ENCODE measurements at regions not wholly inside any gene's neighbourhood (a gene's known extent, or its start where the extent isn't known, plus 50 kb on each side); places are given as distances from the start of the nearest gene placed in this dataset.

- TF ChIP-seq, protein P1, sequence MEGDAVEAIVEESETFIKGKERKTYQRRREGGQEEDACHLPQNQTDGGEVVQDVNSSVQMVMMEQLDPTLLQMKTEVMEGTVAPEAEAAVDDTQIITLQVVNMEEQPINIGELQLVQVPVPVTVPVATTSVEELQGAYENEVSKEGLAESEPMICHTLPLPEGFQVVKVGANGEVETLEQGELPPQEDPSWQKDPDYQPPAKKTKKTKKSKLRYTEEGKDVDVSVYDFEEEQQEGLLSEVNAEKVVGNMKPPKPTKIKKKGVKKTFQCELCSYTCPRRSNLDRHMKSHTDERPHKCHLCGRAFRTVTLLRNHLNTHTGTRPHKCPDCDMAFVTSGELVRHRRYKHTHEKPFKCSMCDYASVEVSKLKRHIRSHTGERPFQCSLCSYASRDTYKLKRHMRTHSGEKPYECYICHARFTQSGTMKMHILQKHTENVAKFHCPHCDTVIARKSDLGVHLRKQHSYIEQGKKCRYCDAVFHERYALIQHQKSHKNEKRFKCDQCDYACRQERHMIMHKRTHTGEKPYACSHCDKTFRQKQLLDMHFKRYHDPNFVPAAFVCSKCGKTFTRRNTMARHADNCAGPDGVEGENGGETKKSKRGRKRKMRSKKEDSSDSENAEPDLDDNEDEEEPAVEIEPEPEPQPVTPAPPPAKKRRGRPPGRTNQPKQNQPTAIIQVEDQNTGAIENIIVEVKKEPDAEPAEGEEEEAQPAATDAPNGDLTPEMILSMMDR (IDR thresholded peaks at IDR 0.05; ENCODE audit: low read length), result no peak
- no peak for TF ChIP-seq EZH2 (optimal IDR thresholded peaks at IDR 0.05; ENCODE audit: low read depth, low read length)
Observed at GRCh38 chr11:45517171-45517770, 148.2 kb downstream of the CHST1 start.

All from MM.1S (cell line).